Activated CD8-positive, alpha-beta memory T cell treated with anti-CD3 and anti-CD28 coated beads for 1 hour (primary cell): ENCODE measurements at regions not wholly inside any gene's neighbourhood (a gene's known extent, or its start where the extent isn't known, plus 50 kb on each side); places are given as distances from the start of the nearest gene placed in this dataset.

Experiments used
- DNase-seq, 2 donors: peaks; one replicate each; pipeline ENCODE4 v3.0.0-alpha.2; 2020; ENCODE audit warnings: low read depth in 1 of 2; ENCODE audit errors: extremely low read depth in 1 of 2

- DNase-seq = no peak
Observed at GRCh38 chr5:68554571-68555279, 339.2 kb downstream of the PIK3R1 start.

- no peak for DNase-seq
Observed at GRCh38 chr5:68555907-68556681, 340.5 kb downstream of the PIK3R1 start.

GRCh38 chr5:68557162-68557936 lies 341.8 kb downstream of the PIK3R1 start:
- DNase-seq = no peak

GRCh38 chr5:68562308-68562707 lies 346.8 kb downstream of the PIK3R1 start:
- DNase-seq = no peak

GRCh38 chr5:68565427-68565826 lies 349.9 kb downstream of the PIK3R1 start:
- DNase-seq = no peak

GRCh38 chr5:68576805-68577204 lies 361.2 kb downstream of the PIK3R1 start:
- no peak for DNase-seq

GRCh38 chr5:68582284-68582683 lies 366.7 kb downstream of the PIK3R1 start:
- DNase-seq = no peak

- DNase-seq = no peak
Observed at GRCh38 chr5:68587171-68587570, 371.6 kb downstream of the PIK3R1 start.

GRCh38 chr5:68591850-68592249 lies 376.3 kb downstream of the PIK3R1 start:
- no peak for DNase-seq

- no peak for DNase-seq
Observed at GRCh38 chr5:68592351-68592750, 376.8 kb downstream of the PIK3R1 start.

- no peak for DNase-seq
Observed at GRCh38 chr5:68593211-68593671, 377.7 kb downstream of the PIK3R1 start.

GRCh38 chr5:68612972-68613371 lies 397.4 kb downstream of the PIK3R1 start:
- DNase-seq = no peak

GRCh38 chr5:68618501-68618900 lies 402.9 kb downstream of the PIK3R1 start:
- no peak for DNase-seq

- no peak for DNase-seq
Observed at GRCh38 chr5:68627001-68627400, 411.4 kb downstream of the PIK3R1 start.

- no peak for DNase-seq
Observed at GRCh38 chr5:68628082-68628814, 412.7 kb downstream of the PIK3R1 start.

GRCh38 chr5:68630354-68630753 lies 414.8 kb downstream of the PIK3R1 start:
- DNase-seq = no peak

- no peak for DNase-seq
Observed at GRCh38 chr5:68631884-68632283, 416.3 kb downstream of the PIK3R1 start.

- no peak for DNase-seq
Observed at GRCh38 chr5:68641211-68641610, 425.7 kb downstream of the PIK3R1 start.

- no peak for DNase-seq
Observed at GRCh38 chr5:68643064-68643463, 427.5 kb downstream of the PIK3R1 start.

GRCh38 chr5:68644971-68645370 lies 429.4 kb downstream of the PIK3R1 start:
- no peak for DNase-seq

- DNase-seq = no peak
Observed at GRCh38 chr5:68646144-68646543, 430.6 kb downstream of the PIK3R1 start.
